BLaER1 treated with 17β-estradiol and CSF1 and Interleukin-3, amounts not matched to agents 10 nM and 100 nM (cell line): ENCODE measurements at regions not wholly inside any gene's neighbourhood (a gene's known extent, or its start where the extent isn't known, plus 50 kb on each side); places are given as distances from the start of the nearest gene placed in this dataset.
A peak's percentile ranks its signal among the peaks of the same experiment; 100 is the strongest.

ENCODE experiments used
- H3K27ac ChIP-seq, 11 experiments: shearing (Covaris generic); formaldehyde crosslinking; 2 replicates each; pipeline ENCODE4 v1.8.1; 2022
- H3K27me3 ChIP-seq, 11 experiments: shearing (Covaris generic); formaldehyde crosslinking; 2 replicates each; pipeline ENCODE4 v1.8.1; 2022
- H3K36me3 ChIP-seq, 11 experiments: shearing (Covaris generic); formaldehyde crosslinking; 2 replicates each; pipeline ENCODE4 v1.8.1; 2022
- H3K4me1 ChIP-seq, 10 experiments: shearing (Covaris generic); formaldehyde crosslinking; 2 replicates each; pipeline ENCODE4 v1.8.1; 2022
- H3K4me2 ChIP-seq, 11 experiments: shearing (Covaris generic); formaldehyde crosslinking; 2 replicates each; pipeline ENCODE4 v1.8.1; 2022
- H3K4me3 ChIP-seq, 10 experiments: shearing (Covaris generic); formaldehyde crosslinking; 2 replicates each; pipeline ENCODE4 v1.8.1; 2022
- H3K9ac ChIP-seq, 11 experiments: shearing (Covaris generic); formaldehyde crosslinking; 2 replicates each; pipeline ENCODE4 v1.8.1; 2022
- H3K9me3 ChIP-seq, 11 experiments: shearing (Covaris generic); formaldehyde crosslinking; replicated peaks in 1 of 11; 2 replicates each; pipeline ENCODE4 v1.8.1; 2022
- H4K20me1 ChIP-seq, 11 experiments: shearing (Covaris generic); formaldehyde crosslinking; 2 replicates each; pipeline ENCODE4 v1.8.1; 2022
- Cebpa-rat ChIP-seq, 11 experiments: shearing (Covaris generic); IDR thresholded peaks; 2 replicates each; pipeline ENCODE4 v1.8.1; 2022

- peaks cover 20 to 61% (median 46%) of the 10 kb centered on the region in 10 experiments for H3K4me1 ChIP-seq
- no peak overlapping the region for H3K4me3 ChIP-seq
- no peaks in the 10 kb centered on the region for H4K20me1 ChIP-seq
- H3K9ac ChIP-seq: no peak overlapping the region
- no peak for TF ChIP-seq Cebpa-rat (IDR thresholded peaks at IDR 0.05)
- H3K27me3 ChIP-seq: no peaks in the 10 kb centered on the region
- H3K27ac ChIP-seq: peak overlapping the region in 6 of 11 experiments; percentile 78 to 93 (median 87); a peak in 10 of 22 replicates
- H3K4me2 ChIP-seq: peak overlapping the region in 3 of 11 experiments; percentile 1 to 45 (median 2); a peak in 5 of 22 replicates
- H3K9me3 ChIP-seq: peaks cover 28 to 59% (median 48%) of the 10 kb centered on the region in 11 experiments
- H3K36me3 ChIP-seq: peaks cover 0 to 6% (median 0%) of the 10 kb centered on the region in 11 experiments; a peak in 3 of 22 replicates
Observed at GRCh38 chr20:24146231-24146634, 157.7 kb upstream of the GGTLC1 start.

- no peaks in the 10 kb centered on the region for H4K20me1 ChIP-seq
- peak overlapping the region in 6 of 11 experiments; percentile 5 to 50 (median 44); a peak in 11 of 22 replicates for H3K4me2 ChIP-seq
- no peak for TF ChIP-seq Cebpa-rat (IDR thresholded peaks at IDR 0.05)
- peaks cover 0 to 6% (median 0%) of the 10 kb centered on the region in 11 experiments; a peak in 4 of 22 replicates for H3K36me3 ChIP-seq
- H3K9me3 ChIP-seq: peaks cover 26 to 57% (median 46%) of the 10 kb centered on the region in 11 experiments
- peaks cover 20 to 55% (median 41%) of the 10 kb centered on the region in 10 experiments for H3K4me1 ChIP-seq
- peak overlapping the region in 4 of 11 experiments; percentile 1 to 93 (median 32); a peak in 3 of 22 replicates for H3K27ac ChIP-seq
- H3K4me3 ChIP-seq: no peak overlapping the region
- no peak overlapping the region for H3K9ac ChIP-seq
- no peaks in the 10 kb centered on the region for H3K27me3 ChIP-seq
Observed at GRCh38 chr20:24144371-24144770, 155.8 kb upstream of the GGTLC1 start.

DNA sequence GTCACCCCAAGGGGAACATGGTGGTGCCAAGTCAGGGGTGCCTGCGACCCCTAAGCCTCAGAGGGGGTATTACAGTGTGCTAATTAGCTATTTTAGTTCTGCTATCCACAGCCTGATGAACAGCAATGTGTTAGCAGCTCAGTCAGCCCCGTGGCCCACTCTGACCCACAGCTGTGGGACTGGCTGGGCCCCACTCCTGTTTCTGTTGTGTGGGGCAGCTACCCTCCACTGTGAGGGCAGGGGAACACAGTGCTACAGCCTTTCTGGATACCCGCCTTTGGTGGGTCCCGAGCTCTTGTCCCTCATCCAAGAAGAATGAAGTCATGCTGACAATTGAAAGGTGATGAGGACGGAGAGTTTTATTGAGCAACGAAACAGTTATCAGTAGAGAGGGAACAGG lies 152.5 kb upstream of the GGTLC1 start:
- Histone ChIP-seq H3K36me3 (peaks cover 0 to 6% (median 0%) of the 10 kb centered on the region in 11 experiments; a peak in 4 of 22 replicates), H3K4me2 (no peak overlapping the region), H3K27me3 (no peaks in the 10 kb centered on the region), H3K9me3 (peaks cover 20 to 47% (median 35%) of the 10 kb centered on the region in 11 experiments), H3K4me3 (no peak overlapping the region), H3K4me1 (peaks cover 5 to 27% (median 22%) of the 10 kb centered on the region in 10 experiments; a peak in 13 of 20 replicates), H3K9ac (no peak overlapping the region), H4K20me1 (no peaks in the 10 kb centered on the region), H3K27ac (no peak overlapping the region)
- TF ChIP-seq Cebpa-rat (IDR thresholded peaks at IDR 0.05): no peak

DNA sequence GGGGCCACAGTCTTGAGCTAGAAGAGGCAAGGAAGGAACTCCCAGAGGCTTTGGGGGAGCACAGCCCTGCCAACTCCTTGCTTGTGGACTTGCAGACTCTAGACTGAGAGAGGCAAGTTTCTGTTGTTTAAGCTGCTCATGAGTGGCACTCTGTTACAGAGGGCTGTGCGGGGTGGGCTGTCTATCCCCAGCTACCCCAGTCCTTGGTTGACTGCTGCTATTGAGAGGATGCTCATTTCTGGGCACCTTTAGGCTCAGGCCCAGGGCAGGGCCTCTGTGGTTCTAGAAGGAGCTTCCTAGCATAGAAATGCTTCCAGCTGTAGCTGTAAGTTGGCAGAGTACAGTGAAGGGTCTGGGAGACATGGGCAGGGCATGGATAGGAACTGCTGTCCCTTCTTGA lies 151.3 kb upstream of the GGTLC1 start:
- no peak for TF ChIP-seq Cebpa-rat (IDR thresholded peaks at IDR 0.05)
- H3K4me1 ChIP-seq: peaks cover 5 to 22% (median 15%) of the 10 kb centered on the region in 10 experiments; a peak in 13 of 20 replicates
- no peaks in the 10 kb centered on the region for H3K27me3 ChIP-seq
- H3K36me3 ChIP-seq: peaks cover 0 to 6% (median 0%) of the 10 kb centered on the region in 11 experiments; a peak in 4 of 22 replicates
- peaks cover 20 to 47% (median 35%) of the 10 kb centered on the region in 11 experiments for H3K9me3 ChIP-seq
- H3K4me2 ChIP-seq: no peak overlapping the region
- no peaks in the 10 kb centered on the region for H4K20me1 ChIP-seq
- H3K4me3 ChIP-seq: no peak overlapping the region
- H3K27ac ChIP-seq: no peak overlapping the region
- no peak overlapping the region for H3K9ac ChIP-seq

- H3K27me3 ChIP-seq: no peaks in the 10 kb centered on the region
- H3K4me2 ChIP-seq: no peak overlapping the region
Observed at GRCh38 chr20:24138951-24139350, 150.4 kb upstream of the GGTLC1 start.

GRCh38 chr20:24138196-24138857 lies 149.7 kb upstream of the GGTLC1 start:
- H3K9me3 ChIP-seq: peaks cover 20 to 38% (median 34%) of the 10 kb centered on the region in 11 experiments
- H4K20me1 ChIP-seq: no peaks in the 10 kb centered on the region
- no peak for TF ChIP-seq Cebpa-rat (IDR thresholded peaks at IDR 0.05)
- no peak overlapping the region for H3K9ac ChIP-seq
- peaks cover 0 to 6% (median 0%) of the 10 kb centered on the region in 11 experiments; a peak in 4 of 22 replicates for H3K36me3 ChIP-seq
- no peak overlapping the region; a peak in 1 of 22 replicates for H3K27ac ChIP-seq
- no peaks in the 10 kb centered on the region for H3K27me3 ChIP-seq
- H3K4me3 ChIP-seq: no peak overlapping the region
- peaks cover 5 to 25% (median 17%) of the 10 kb centered on the region in 10 experiments; a peak in 15 of 20 replicates for H3K4me1 ChIP-seq
- no peak overlapping the region for H3K4me2 ChIP-seq

More at GRCh38 chr20:24138951-24139350, 150.4 kb upstream of the GGTLC1 start:
- Histone ChIP-seq H3K4me1 (peaks cover 5 to 24% (median 17%) of the 10 kb centered on the region in 10 experiments; a peak in 15 of 20 replicates), H3K27ac (no peak overlapping the region; a peak in 1 of 22 replicates), H3K9me3 (peaks cover 20 to 44% (median 35%) of the 10 kb centered on the region in 11 experiments), H4K20me1 (no peaks in the 10 kb centered on the region), H3K9ac (no peak overlapping the region), H3K4me3 (no peak overlapping the region), H3K36me3 (peaks cover 0 to 6% (median 0%) of the 10 kb centered on the region in 11 experiments; a peak in 4 of 22 replicates)
- TF ChIP-seq Cebpa-rat (IDR thresholded peaks at IDR 0.05): no peak

DNA sequence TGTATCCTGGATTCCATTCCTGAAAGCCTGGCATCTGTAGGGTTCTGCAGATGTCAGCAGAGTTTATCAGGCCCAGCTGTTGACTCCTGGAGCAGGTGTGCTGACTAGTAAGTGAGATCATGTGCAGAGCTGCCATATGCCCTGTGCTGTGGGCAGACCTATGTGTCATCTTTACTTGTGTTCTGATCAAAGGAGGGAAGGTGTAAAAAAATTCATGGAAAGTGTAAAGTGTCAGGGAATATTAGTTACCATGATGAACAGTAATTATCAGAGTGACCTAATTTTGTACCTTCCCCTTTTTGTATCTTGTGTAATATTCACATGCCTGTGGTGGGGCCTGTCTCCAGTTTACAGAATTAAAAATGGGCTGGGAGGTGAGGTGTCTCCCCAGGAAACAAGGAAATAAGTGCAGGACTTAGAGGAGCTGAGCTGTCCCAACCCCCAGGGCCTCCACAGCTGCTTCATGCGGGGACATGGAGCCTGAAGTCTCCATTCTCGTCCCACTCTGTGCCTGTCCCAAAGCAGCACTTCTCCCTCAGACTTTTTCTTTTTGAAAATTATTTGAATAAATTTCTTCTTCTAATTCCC lies 148.2 kb upstream of the GGTLC1 start:
- Histone ChIP-seq H3K4me3 (no peak overlapping the region), H3K27ac (peak overlapping the region in 2 of 11 experiments; percentile 16 to 21; a peak in 1 of 22 replicates), H3K36me3 (peaks cover 0 to 4% (median 0%) of the 10 kb centered on the region in 11 experiments; a peak in 3 of 22 replicates), H3K9ac (no peak overlapping the region), H3K9me3 (peaks cover 13 to 23% (median 20%) of the 10 kb centered on the region in 11 experiments), H3K4me2 (peak overlapping the region in 6 of 11 experiments; percentile 3 to 48 (median 28); a peak in 9 of 22 replicates), H3K27me3 (no peaks in the 10 kb centered on the region), H3K4me1 (peaks cover 5 to 25% (median 18%) of the 10 kb centered on the region in 10 experiments; a peak in 15 of 20 replicates), H4K20me1 (no peaks in the 10 kb centered on the region)
- no peak for TF ChIP-seq Cebpa-rat (IDR thresholded peaks at IDR 0.05)

DNA sequence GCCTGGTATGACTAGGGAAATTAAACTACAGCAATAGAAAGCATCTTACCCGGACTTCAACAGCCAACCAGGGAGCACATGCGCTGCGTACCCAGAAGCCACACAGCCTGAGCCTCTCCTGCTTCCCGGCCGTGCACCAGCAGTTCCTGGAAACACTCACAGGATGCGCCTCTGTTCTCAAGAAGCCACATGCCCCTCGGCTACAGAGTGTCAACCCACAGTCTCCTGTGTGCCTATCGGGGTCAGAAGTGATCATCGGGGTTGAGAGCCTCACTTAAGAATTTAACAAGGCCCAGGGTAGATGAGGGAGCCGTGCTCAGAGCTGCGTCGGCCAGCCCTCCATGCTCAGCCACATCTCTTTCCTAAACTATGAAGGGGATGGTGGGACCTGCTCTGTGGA lies 147.2 kb upstream of the GGTLC1 start:
- peaks cover 3 to 19% (median 10%) of the 10 kb centered on the region in 11 experiments for H3K9me3 ChIP-seq
- peaks cover 5 to 25% (median 18%) of the 10 kb centered on the region in 10 experiments; a peak in 15 of 20 replicates for H3K4me1 ChIP-seq
- no peaks in the 10 kb centered on the region for H3K36me3 ChIP-seq
- no peaks in the 10 kb centered on the region for H3K27me3 ChIP-seq
- peak overlapping the region in 2 of 11 experiments; percentile 9 to 13; a peak in 1 of 22 replicates for H3K27ac ChIP-seq
- H3K9ac ChIP-seq: no peak overlapping the region
- no peak overlapping the region for H3K4me3 ChIP-seq
- H3K4me2 ChIP-seq: no peak overlapping the region
- no peak for TF ChIP-seq Cebpa-rat (IDR thresholded peaks at IDR 0.05)
- no peaks in the 10 kb centered on the region for H4K20me1 ChIP-seq
